ENCODE measurements at regions not wholly inside any gene's neighbourhood (a gene's known extent, or its start where the extent isn't known, plus 50 kb on each side); places are given as distances from the start of the nearest gene placed in this dataset.

DNA sequence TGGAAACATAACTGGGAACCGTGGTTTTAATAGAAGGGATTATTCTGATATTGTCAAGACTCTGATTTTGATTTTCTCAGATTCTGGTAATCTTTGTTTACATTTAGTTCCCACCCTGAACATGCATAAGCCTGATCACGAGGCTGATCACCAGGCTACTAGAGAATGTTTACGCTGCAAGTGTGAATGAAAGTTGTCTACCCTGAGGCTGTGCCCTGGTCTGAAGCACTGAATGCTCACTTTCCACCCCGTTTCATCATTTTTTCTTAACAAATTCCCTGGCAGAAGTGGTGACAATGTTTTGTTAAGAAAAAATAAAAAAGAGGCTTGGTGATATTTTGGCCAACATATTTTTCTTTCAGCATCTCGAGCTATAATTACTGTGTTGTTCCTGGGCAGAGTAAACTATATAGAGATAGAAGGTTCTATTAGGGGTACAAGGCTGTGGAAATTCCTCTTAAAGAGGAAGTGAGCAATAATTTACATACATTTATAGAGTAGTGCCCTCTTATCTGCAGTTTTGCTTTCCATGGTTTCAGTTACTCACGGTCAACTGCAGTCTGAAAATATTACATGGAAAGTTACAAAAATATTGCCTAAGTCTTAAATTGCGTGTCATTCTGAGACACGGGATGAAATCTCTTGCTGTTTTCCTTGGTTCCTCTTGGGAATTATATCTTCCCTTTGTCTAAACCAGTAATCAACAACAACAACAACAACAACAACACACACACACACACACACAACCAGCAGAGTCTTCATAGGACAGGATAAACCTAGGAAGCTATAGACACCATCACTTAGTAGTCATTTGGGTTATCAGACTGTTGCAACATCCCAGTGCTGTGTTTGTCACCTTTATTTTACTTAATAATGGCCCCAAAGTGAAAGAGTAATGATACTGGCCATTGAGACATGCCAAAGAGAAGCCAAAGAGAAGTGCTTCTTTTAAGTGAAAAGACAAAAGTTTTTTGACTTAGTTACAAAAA lies 566.6 kb upstream of the CITED2 start:
- Mint-ChIP-seq H3K27me3 (peaks cover 4% of the 10 kb centered on the region), H3K36me3 (no peaks in the 10 kb centered on the region), H3K27ac (no peak overlapping the region), H3K4me3 (no peak overlapping the region), H3K4me1 (ENCODE audit: low read depth) (no peaks in the 10 kb centered on the region), H3K9me3 (ENCODE audit: low read depth) (no peaks in the 10 kb centered on the region)

DNA sequence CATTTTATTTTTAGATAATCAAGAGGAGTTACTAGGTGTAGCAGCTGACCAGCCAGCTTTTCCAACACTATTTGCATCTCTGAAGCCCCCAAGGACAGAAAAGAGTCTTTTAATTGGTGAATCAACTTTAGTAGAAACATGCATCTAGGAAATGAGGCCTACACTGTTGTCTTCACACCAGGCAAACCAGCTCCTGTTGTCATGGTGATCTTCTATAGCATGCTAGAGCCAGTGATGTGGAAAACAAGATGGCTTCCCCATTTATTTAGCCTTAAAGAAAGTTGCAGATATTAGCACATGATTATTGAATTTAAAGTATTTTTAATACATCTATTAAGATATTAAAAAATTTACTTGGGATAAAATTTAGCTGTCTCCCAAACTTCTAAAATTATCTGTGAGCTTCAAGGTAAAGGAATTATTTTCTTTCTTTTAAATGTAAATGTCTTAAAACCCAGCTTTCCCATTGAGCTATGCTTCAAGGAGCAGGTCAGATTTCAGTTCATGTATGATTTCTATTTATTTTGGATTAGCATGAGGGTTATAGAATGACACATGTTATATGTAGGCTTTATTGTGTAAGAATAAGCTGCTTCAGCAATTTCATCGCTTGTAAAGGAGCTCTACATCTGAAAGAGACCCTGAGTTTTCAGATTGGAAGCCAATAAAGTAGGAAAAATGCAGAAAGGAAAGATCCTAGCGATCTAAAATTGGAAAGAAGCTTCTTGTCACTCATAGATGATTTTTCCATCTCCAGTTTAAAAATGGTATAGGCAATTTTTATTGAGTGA lies 564.9 kb upstream of the CITED2 start:
- Mint-ChIP-seq H3K27ac (no peak overlapping the region), H3K4me3 (no peak overlapping the region), H3K27me3 (no peaks in the 10 kb centered on the region), H3K36me3 (no peaks in the 10 kb centered on the region), H3K9me3 (ENCODE audit: low read depth) (no peaks in the 10 kb centered on the region), H3K4me1 (ENCODE audit: low read depth) (no peaks in the 10 kb centered on the region)

DNA sequence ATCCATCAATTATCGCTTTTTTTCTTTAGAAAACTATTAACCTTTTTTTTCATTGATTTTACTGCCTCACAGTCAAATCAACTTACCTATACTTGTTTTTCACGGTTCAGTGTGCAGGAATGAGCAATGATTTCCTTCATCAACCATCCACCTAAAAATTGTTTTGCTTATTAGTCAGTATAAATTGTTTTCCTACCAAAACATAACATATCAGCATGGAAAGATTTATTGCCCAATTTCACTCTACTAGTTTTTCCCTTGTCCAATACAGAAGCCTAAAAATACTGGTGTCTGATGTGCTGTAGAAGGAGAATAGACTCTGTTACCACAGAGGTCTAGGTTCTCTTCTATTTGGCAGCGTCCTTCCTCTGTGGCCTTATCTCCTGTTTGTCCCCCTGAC lies 558.2 kb upstream of the CITED2 start:
- H3K4me3 Mint-ChIP-seq, result no peak overlapping the region
- H3K36me3 Mint-ChIP-seq, result no peaks in the 10 kb centered on the region
- H3K27me3 Mint-ChIP-seq, result peaks cover 7% of the 10 kb centered on the region
- H3K9me3 Mint-ChIP-seq (ENCODE audit: low read depth), result no peaks in the 10 kb centered on the region
- no peak overlapping the region for H3K27ac Mint-ChIP-seq
- no peaks in the 10 kb centered on the region for H3K4me1 Mint-ChIP-seq (ENCODE audit: low read depth)

DNA sequence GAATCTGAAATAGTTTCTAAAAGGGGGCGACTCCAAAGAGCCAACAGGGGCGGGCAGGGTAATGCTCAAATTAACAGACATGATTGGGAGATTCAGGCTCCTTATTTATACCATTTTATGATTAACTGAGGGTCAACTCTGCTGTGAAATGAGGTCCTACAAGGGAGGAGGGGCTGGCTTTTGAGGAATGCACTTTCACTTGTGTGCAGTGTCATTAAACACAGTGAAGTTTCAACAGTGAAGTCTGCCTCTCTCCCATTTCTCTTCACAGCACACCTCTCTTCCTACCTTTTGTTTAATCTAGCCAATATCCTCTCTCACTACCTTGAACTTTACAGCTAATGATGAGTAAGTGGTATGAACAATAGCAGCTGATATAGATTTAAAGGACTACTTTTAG lies 557.3 kb upstream of the CITED2 start:
- Mint-ChIP-seq H3K4me1 (ENCODE audit: low read depth) (no peaks in the 10 kb centered on the region), H3K27me3 (peaks cover 7% of the 10 kb centered on the region), H3K27ac (no peak overlapping the region), H3K9me3 (ENCODE audit: low read depth) (no peaks in the 10 kb centered on the region), H3K36me3 (no peaks in the 10 kb centered on the region), H3K4me3 (no peak overlapping the region)

DNA sequence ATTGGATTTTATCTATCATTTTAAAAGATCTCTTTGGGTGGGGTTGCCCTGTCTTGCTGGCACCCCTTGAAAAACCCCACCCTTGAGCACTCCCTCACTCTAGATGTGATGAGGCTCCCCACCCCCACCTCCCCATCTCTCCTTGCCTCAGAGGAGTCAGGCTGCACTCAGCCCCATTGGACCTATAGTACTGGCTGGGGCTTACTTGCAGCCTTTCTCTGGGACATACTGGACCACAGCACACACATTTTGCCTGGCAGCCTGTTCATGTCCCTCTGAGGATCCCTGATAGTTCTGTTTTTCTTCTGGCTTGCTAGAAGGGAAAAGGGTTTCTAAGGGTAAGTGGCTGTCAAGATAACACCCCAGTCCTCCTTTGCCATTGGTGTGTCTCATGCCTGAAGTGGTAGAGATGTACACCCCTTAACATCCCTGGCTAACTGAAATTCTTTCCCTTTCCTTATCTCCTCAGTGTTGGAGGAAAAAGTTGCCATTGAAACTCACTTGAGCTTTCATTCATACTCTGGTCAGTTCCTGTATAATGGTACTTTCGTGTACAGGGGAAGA lies 553.4 kb upstream of the CITED2 start:
- Mint-ChIP-seq H3K4me3 (no peak overlapping the region), H3K4me1 (ENCODE audit: low read depth) (no peaks in the 10 kb centered on the region), H3K27me3 (peaks cover 8% of the 10 kb centered on the region), H3K27ac (no peak overlapping the region), H3K9me3 (ENCODE audit: low read depth) (no peaks in the 10 kb centered on the region), H3K36me3 (no peaks in the 10 kb centered on the region)

DNA sequence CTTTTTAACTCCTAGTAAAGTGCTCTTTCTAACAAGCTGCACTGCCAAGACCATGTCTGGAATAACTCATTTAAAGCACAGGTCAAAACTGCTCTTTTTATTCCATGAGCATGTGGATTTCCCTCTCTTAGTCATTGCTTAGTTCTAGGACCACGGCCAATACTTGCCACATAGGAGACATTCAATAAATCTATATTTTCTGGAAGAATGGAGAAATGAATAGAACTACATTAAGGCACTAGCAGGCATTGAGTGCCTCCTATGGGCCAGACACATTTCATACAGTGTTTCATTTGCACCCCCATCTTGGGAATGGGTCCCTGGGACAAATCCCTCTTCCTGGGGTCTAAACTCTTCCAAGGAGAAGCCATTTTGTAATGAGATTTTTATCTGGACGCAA lies 552.8 kb upstream of the CITED2 start:
- Mint-ChIP-seq H3K9me3 (ENCODE audit: low read depth) (no peaks in the 10 kb centered on the region), H3K36me3 (no peaks in the 10 kb centered on the region), H3K4me3 (no peak overlapping the region), H3K4me1 (ENCODE audit: low read depth) (no peaks in the 10 kb centered on the region), H3K27me3 (peaks cover 10% of the 10 kb centered on the region), H3K27ac (no peak overlapping the region)

DNA sequence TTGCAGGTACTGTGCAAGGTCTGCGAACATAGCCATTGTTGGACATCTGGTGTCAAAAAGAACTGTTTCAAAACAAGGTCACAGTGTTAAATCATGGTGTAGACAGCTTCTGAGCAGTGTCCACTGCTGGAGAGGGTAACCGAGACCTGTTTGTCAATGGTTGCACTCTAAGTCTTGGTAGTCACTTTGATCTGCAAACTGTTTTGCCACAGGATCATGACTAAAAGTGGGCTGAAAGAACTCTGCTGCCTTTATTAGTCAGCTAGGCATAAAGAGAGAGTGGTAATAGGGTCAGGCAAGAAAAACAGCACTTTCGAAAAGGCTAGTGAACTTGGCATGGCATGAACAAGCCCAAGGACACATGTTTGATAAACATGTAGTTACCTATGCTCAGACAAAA lies 552.3 kb upstream of the CITED2 start:
- Mint-ChIP-seq H3K4me1 (ENCODE audit: low read depth) (no peaks in the 10 kb centered on the region), H3K27me3 (peaks cover 10% of the 10 kb centered on the region), H3K9me3 (ENCODE audit: low read depth) (no peaks in the 10 kb centered on the region), H3K4me3 (no peak overlapping the region), H3K36me3 (no peaks in the 10 kb centered on the region), H3K27ac (no peak overlapping the region)

DNA sequence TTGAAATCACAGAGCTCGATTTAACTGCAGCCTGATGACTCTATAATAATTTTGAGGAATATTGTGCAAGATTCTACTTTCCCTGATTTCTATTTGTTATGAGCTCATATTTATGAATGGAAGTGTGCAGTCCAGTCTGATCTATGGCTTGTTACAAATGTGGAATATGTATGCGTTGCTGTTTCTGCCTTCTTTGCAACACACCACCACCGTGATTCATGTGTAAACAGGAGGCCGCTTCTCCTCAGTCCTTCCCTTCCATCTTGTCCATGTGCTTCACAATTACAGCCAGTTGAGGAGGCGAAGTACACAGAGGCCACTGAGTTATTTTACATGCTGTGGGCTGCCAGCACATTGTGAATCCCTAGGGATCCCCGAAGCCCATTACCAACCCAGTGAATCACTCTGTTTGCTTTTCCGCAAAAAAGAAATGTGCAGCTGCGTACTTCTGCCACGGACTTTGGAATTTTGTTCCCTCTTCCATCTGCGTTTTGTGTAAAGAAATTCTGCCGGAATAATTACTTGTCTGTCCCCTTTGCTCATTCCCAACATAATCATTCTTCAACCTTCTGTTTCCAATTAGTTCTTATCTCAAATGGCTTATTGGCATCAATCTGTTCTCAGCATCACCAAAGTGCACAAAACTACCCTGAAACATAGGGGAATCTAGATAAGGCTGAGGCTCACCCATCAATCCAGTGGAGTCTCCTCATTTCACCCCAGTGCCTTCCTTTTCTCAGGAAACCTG lies 551.6 kb upstream of the CITED2 start:
- Mint-ChIP-seq H3K4me1 (ENCODE audit: low read depth) (no peaks in the 10 kb centered on the region), H3K36me3 (no peaks in the 10 kb centered on the region), H3K27me3 (peaks cover 10% of the 10 kb centered on the region)

DNA sequence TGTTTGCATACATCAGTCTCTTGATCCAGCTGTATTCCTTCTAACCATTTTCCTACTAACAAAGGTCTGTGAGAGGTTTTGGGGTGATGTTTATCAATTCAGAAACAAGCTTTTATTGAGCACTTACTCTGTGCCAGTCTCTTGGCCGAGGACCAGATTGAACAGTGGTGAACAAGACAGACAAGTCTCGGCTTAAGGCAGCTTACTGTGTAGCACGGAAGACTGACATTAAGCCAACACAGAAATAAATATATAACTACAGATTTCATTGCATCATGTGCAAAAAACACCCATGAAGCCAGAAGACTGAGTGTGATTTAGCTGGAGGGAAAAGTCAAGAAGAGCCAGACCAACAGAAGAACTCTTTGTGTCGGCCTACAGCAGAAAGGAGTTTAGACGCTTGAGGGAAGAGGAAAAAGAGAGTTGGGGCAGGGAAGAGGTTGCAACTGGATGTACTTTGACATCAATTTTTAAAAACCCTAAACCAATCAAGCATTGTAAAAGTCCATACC lies 549.6 kb upstream of the CITED2 start:
- no peaks in the 10 kb centered on the region for H3K36me3 Mint-ChIP-seq
- peaks cover 10% of the 10 kb centered on the region for H3K27me3 Mint-ChIP-seq
- H3K4me1 Mint-ChIP-seq (ENCODE audit: low read depth), result no peaks in the 10 kb centered on the region
- H3K27ac Mint-ChIP-seq, result no peak overlapping the region
- H3K9me3 Mint-ChIP-seq (ENCODE audit: low read depth), result no peaks in the 10 kb centered on the region
- no peak overlapping the region for H3K4me3 Mint-ChIP-seq

More for the DNA sequence above, 551.6 kb upstream of the CITED2 start:
- Mint-ChIP-seq H3K4me3 (no peak overlapping the region), H3K9me3 (ENCODE audit: low read depth) (no peaks in the 10 kb centered on the region), H3K27ac (no peak overlapping the region)

DNA sequence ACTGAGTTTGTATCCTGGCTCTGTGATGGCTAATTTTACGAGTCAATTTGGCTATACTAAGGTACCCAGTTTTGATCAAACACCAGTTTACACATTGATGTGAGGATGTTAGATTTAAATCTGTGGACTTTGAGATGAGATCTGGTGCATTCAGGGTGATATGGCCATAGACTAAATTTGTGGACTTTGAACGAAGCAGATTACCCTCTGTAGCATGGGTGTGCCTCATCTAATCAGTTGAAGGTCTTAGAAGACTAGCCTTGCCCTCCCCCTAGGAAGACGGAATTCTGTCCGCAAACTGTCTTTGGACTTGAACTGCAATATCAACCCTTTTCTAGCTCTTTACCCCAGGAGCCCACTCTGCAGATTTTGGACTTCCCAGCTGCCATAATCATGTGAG lies 547.8 kb upstream of the CITED2 start:
- no peak overlapping the region for H3K4me3 Mint-ChIP-seq
- H3K4me1 Mint-ChIP-seq (ENCODE audit: low read depth), result no peaks in the 10 kb centered on the region
- no peak overlapping the region for H3K27ac Mint-ChIP-seq
- H3K9me3 Mint-ChIP-seq (ENCODE audit: low read depth), result no peaks in the 10 kb centered on the region
- no peaks in the 10 kb centered on the region for H3K36me3 Mint-ChIP-seq
- H3K27me3 Mint-ChIP-seq, result peaks cover 7% of the 10 kb centered on the region

DNA sequence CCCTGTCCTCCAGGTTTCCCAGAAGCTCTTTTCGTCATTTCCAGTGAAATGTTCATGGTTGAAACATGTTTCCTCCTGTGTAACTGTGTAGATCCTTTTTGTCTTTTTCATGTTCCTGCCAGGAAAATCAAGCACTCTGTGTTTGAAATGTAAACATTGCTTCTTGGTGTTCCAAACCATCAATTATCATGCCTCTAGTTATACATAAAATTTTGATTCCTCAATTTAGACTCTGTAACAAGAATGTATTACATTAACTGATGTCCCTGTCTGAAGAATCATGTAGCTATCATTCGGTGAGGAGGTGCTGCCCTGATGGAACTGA lies 546.3 kb upstream of the CITED2 start:
- no peak overlapping the region for H3K27ac Mint-ChIP-seq

DNA sequence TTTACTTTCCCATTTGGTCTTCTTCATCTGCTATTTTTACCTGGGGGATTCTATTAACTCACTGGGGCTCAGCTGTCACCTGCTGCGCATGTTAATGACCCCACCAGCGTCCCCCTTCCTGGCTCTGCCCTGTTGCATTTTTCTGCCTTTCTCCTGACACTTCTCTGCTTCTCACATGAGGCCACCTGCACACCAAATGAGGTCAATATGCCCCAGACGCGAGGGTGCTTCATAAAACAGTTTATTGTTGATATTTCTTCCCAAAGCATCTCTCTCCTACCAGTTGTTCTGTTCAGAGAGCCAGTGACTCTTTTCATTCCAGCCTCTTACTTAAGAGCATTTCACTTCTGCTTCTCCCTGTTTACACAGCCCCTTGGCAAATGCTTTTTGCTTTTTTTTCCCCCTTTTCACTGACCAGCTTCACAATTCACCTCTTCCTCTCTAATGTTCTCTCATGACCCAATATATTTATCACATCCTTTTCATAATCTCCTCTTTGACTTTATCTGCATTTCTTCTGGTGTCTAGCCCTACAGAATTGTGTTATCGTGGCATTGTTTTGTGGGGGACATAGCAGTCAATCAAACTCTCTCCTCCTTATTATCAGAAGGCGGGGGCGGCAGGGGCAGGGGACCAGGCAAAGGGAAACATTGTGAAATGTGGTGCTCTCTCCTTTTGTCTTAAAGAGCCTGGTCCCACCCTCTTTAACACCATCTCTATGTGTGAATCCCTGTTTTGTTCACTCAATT lies 545.8 kb upstream of the CITED2 start:
- no peak overlapping the region for H3K27ac Mint-ChIP-seq
- peaks cover 7% of the 10 kb centered on the region for H3K27me3 Mint-ChIP-seq
- no peaks in the 10 kb centered on the region for H3K4me1 Mint-ChIP-seq (ENCODE audit: low read depth)
- no peak overlapping the region for H3K4me3 Mint-ChIP-seq
- H3K36me3 Mint-ChIP-seq, result no peaks in the 10 kb centered on the region
- H3K9me3 Mint-ChIP-seq (ENCODE audit: low read depth), result no peaks in the 10 kb centered on the region

More for the DNA sequence above, 546.3 kb upstream of the CITED2 start:
- H3K4me3 Mint-ChIP-seq, result no peak overlapping the region
- H3K27me3 Mint-ChIP-seq, result peaks cover 7% of the 10 kb centered on the region
- no peaks in the 10 kb centered on the region for H3K9me3 Mint-ChIP-seq (ENCODE audit: low read depth)
- H3K36me3 Mint-ChIP-seq, result no peaks in the 10 kb centered on the region
- no peaks in the 10 kb centered on the region for H3K4me1 Mint-ChIP-seq (ENCODE audit: low read depth)

DNA sequence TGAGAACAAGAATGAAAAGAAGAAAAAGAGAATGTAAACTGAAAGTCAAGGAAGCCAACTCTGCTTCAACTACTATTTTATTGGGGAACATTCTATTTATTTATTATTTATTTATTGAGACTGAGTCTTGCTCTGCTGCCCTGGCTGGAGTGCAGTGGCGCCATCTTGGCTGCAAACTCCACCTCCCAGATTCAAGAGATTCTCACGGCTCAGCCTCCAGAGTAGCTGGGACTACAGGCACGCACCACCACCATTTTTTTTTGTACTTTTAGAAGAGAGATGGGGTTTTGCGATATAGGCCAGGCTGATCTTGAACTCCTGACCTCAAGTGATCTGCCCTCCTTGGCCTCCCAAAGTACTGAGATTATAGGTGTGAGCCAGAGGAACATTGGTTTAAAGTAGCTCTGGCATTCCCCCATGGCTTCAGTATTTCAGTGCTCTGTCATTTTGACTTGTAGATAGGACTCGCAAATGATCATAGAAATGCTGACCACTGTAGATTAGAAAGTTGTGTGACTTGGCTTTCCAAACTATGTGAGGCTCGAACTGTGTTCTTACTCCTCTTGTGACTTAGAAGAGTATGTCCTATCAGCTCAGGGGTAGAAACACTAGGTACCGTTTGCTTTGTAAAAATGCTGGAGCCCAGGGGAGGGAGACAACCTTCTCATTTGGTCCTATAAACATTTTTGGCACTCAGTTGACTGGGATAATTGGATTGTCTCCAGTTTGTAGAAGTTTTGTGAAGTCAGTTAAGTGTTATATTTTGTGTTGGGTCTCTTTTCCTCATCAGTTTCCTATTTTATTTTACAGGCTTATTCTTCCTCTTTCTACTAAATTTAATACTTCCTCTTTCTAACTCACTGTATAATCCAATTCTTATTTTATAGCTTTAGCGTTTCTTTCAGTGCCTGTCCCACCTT lies 544.9 kb upstream of the CITED2 start:
- Mint-ChIP-seq H3K27me3 (peaks cover 7% of the 10 kb centered on the region), H3K4me1 (ENCODE audit: low read depth) (no peaks in the 10 kb centered on the region), H3K36me3 (no peaks in the 10 kb centered on the region), H3K27ac (no peak overlapping the region), H3K4me3 (no peak overlapping the region), H3K9me3 (ENCODE audit: low read depth) (peaks cover under 1% of the 10 kb centered on the region)
